Heart left ventricle (tissue), 13 donors: ENCODE measurements at regions not wholly inside any gene's neighbourhood (a gene's known extent, or its start where the extent isn't known, plus 50 kb on each side); places are given as distances from the start of the nearest gene placed in this dataset.
"Not testable (repeated sequence)": the region's sequence is repeated elsewhere in the genome, so short reads cannot be mapped to it uniquely, and the experiment has no call there.

Source experiments
- CTCF ChIP-seq, 12 donors: fragments of 200-600 bp; sonication (generic) in 4 of 12; IDR thresholded peaks; one replicate each; pipeline versions ENCODE4 v1.5.0 to v1.8.0; 2018 to 2022; ENCODE audit warnings: antibody characterized with exemption in 12 of 12, mild to moderate bottlenecking in 5 of 12
- POLR2A ChIP-seq, 2 donors: fragments of 450-650 bp; IDR thresholded peaks; one replicate each; pipeline ENCODE4 v1.6.1; 2017; ENCODE audit warnings: antibody characterized with exemption in 2 of 2, mild to moderate bottlenecking in 2 of 2, moderate library complexity in 2 of 2
- donor health status: ischemic (EF 13 %, LVEDD 7.1; RV severe dilation, severe dysfunction).
- donor health status: DM: no; HTN: yes; CAD: no.
- donor health status: DM: no; HTN: no; CAD: no.
- donor health status: ischemic (EF 25% LVEDD 6.9; RV normal size, moderate dysfunction).
- donor health status: ischemic (EF 25% LVEDD 5.7; RV mildly dilated, moderate dysfunction).
- donor health status: ischemic (EF 35%, LVEDD 5.7; RV mildly dilated, moderate dysfunction).
- donor health status: nonischemic (EF 11% LVEDD 7.7; RV severe dilation, severe dysfunction).
- donor health status: DM: yes; HTN: yes; CAD: no.
- donor health status: PGD.
- donor health status: ischemic (EF 29% LVEDD 5.4; RV normal size, mild dysfunction).
- donor health status: nonischemic (EF 23%, LVEDD 6.1; RV moderate dilation, normal function).

- not testable (repeated sequence) for TF ChIP-seq CTCF, POLR2A (IDR thresholded peaks at IDR 0.05)
These were observed 310.8 kb upstream of the CHRNA7 start for GRCh38 chr15:31719396-31720022.
